Osteocyte (in vitro differentiated cells): ENCODE measurements at regions not wholly inside any gene's neighbourhood (a gene's known extent, or its start where the extent isn't known, plus 50 kb on each side); places are given as distances from the start of the nearest gene placed in this dataset.

ENCODE experiments used
- DNase-seq: peaks from one replicate; pipeline ENCODE4 v3.0.0; 2021; ENCODE audit warnings: mixed read lengths; ENCODE audit not compliant: unreplicated experiment; ENCODE audit errors: extremely low spot score
- H3K27ac Mint-ChIP-seq: one replicate; pipeline ENCODE4 v1.8.0; 2021; ENCODE audit warnings: mild to moderate bottlenecking, mixed read lengths; ENCODE audit not compliant: unreplicated experiment
- H3K27me3 Mint-ChIP-seq: one replicate; pipeline ENCODE4 v1.8.0; 2021; ENCODE audit warnings: mixed read lengths; ENCODE audit not compliant: unreplicated experiment
- H3K36me3 Mint-ChIP-seq: one replicate; pipeline ENCODE4 v1.8.0; 2021; ENCODE audit warnings: mixed read lengths; ENCODE audit not compliant: unreplicated experiment
- H3K4me1 Mint-ChIP-seq: one replicate; pipeline ENCODE4 v1.8.0; 2021; ENCODE audit warnings: mixed read lengths; ENCODE audit not compliant: unreplicated experiment
- H3K4me3 Mint-ChIP-seq: one replicate; pipeline ENCODE4 v1.8.0; 2021; ENCODE audit warnings: mild to moderate bottlenecking, moderate library complexity, mixed read lengths; ENCODE audit not compliant: unreplicated experiment
- H3K9me3 Mint-ChIP-seq: one replicate; pipeline ENCODE4 v1.8.0; 2021; ENCODE audit warnings: mixed read lengths; ENCODE audit not compliant: unreplicated experiment
- CTCF ChIP-seq: fragments of 200-600 bp; sonication (generic); IDR thresholded peaks from 2 replicates; pipeline ENCODE4 v1.5.0; 2021; ENCODE audit warnings: antibody characterized with exemption, mild to moderate bottlenecking, moderate library complexity

- TF ChIP-seq CTCF: no peak
- Mint-ChIP-seq H3K27me3 (no peaks in the 10 kb centered on the region), H3K27ac (no peak overlapping the region), H3K9me3 (no peaks in the 10 kb centered on the region), H3K4me3 (no peak overlapping the region), H3K36me3 (no peaks in the 10 kb centered on the region), H3K4me1 (no peaks in the 10 kb centered on the region)
- no peak for DNase-seq
These were observed 346.1 kb upstream of the MIR17HG start for GRCh38 chr13:91001371-91001770.

GRCh38 chr13:91014696-91015095 is 332.8 kb upstream of the MIR17HG start:
- Mint-ChIP-seq H3K27me3 (peaks cover 2% of the 10 kb centered on the region), H3K36me3 (no peaks in the 10 kb centered on the region), H3K9me3 (no peaks in the 10 kb centered on the region), H3K4me1 (peaks cover 5% of the 10 kb centered on the region), H3K27ac (no peak overlapping the region), H3K4me3 (no peak overlapping the region)
- no peak for TF ChIP-seq CTCF
- DNase-seq: no peak

- H3K27me3 Mint-ChIP-seq: peaks cover 2% of the 10 kb centered on the region
- no peak overlapping the region for H3K4me3 Mint-ChIP-seq
- H3K27ac Mint-ChIP-seq: no peak overlapping the region
- H3K36me3 Mint-ChIP-seq: no peaks in the 10 kb centered on the region
- no peaks in the 10 kb centered on the region for H3K9me3 Mint-ChIP-seq
- peaks cover 5% of the 10 kb centered on the region for H3K4me1 Mint-ChIP-seq
- peak; percentile 82 for TF ChIP-seq CTCF
- no peak for DNase-seq
These were observed 330.3 kb upstream of the MIR17HG start for GRCh38 chr13:91017031-91017668.

DNA sequence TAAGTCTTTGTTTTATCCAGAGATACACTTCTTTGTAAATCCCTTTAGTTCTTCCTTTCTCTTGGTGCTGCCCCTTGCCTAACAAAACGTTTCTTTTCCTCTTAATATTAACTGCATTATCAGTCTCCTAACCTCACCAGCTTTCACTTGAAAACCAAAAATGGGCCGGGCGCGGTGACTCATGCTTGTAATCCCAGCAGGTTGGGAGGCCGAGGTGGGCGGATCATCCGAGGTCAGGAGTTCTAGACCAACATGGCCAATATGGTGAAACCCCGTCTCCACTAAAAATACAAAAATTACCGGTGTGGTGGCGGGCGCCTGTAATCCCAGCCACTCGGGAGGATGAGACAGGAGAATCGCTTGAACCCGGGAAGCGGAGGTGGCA is 329.8 kb upstream of the MIR17HG start:
- no peaks in the 10 kb centered on the region for H3K9me3 Mint-ChIP-seq
- peaks cover 2% of the 10 kb centered on the region for H3K27me3 Mint-ChIP-seq
- H3K27ac Mint-ChIP-seq: no peak overlapping the region
- DNase-seq: no peak
- no peak for TF ChIP-seq CTCF
- no peak overlapping the region for H3K4me3 Mint-ChIP-seq
- peaks cover 6% of the 10 kb centered on the region for H3K4me1 Mint-ChIP-seq
- no peaks in the 10 kb centered on the region for H3K36me3 Mint-ChIP-seq

GRCh38 chr13:91020461-91021034 is 326.9 kb upstream of the MIR17HG start:
- peaks cover 15% of the 10 kb centered on the region for H3K4me1 Mint-ChIP-seq
- H3K27ac Mint-ChIP-seq: no peak overlapping the region
- peaks cover 2% of the 10 kb centered on the region for H3K27me3 Mint-ChIP-seq
- H3K9me3 Mint-ChIP-seq: no peaks in the 10 kb centered on the region
- no peak overlapping the region for H3K4me3 Mint-ChIP-seq
- TF ChIP-seq CTCF: no peak
- DNase-seq: no peak
- H3K36me3 Mint-ChIP-seq: no peaks in the 10 kb centered on the region
